Osteocyte (in vitro differentiated cells): ENCODE measurements at regions not wholly inside any gene's neighbourhood (a gene's known extent, or its start where the extent isn't known, plus 50 kb on each side); places are given as distances from the start of the nearest gene placed in this dataset.

Experiments used
- DNase-seq: peaks from one replicate; pipeline ENCODE4 v3.0.0; 2021; ENCODE audit warnings: mixed read lengths; ENCODE audit not compliant: unreplicated experiment; ENCODE audit errors: extremely low spot score
- H3K27ac Mint-ChIP-seq: one replicate; pipeline ENCODE4 v1.8.0; 2021; ENCODE audit warnings: mild to moderate bottlenecking, mixed read lengths; ENCODE audit not compliant: unreplicated experiment
- H3K27me3 Mint-ChIP-seq: one replicate; pipeline ENCODE4 v1.8.0; 2021; ENCODE audit warnings: mixed read lengths; ENCODE audit not compliant: unreplicated experiment
- H3K36me3 Mint-ChIP-seq: one replicate; pipeline ENCODE4 v1.8.0; 2021; ENCODE audit warnings: mixed read lengths; ENCODE audit not compliant: unreplicated experiment
- H3K4me1 Mint-ChIP-seq: one replicate; pipeline ENCODE4 v1.8.0; 2021; ENCODE audit warnings: mixed read lengths; ENCODE audit not compliant: unreplicated experiment
- H3K4me3 Mint-ChIP-seq: one replicate; pipeline ENCODE4 v1.8.0; 2021; ENCODE audit warnings: mild to moderate bottlenecking, moderate library complexity, mixed read lengths; ENCODE audit not compliant: unreplicated experiment
- H3K9me3 Mint-ChIP-seq: one replicate; pipeline ENCODE4 v1.8.0; 2021; ENCODE audit warnings: mixed read lengths; ENCODE audit not compliant: unreplicated experiment
- TF ChIP-seq, protein P1 (sequence below): fragments of 200-600 bp; sonication (generic); IDR thresholded peaks from 2 replicates; pipeline ENCODE4 v1.5.0; 2021; ENCODE audit warnings: antibody characterized with exemption, mild to moderate bottlenecking, moderate library complexity

DNA sequence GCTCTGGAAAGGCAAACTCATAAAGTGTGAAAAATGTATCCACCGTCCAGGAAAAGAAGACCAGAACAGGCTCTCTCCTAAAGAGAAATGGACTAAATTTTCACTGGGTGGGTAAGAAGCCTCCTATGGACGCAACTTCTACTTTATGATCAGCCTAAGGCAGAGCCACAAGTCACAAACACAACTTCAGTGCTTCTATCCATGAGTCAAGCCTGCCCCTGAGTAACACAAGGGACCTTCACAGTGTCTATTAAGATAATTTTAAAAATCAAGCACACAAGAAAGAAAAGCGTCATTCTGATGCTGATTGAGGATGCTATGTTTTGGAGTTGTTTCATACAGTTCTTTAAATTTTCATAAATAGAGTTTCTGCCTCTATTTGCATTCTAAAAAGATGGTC is 601.7 kb upstream of the ARID1B start:
- TF ChIP-seq, protein P1, sequence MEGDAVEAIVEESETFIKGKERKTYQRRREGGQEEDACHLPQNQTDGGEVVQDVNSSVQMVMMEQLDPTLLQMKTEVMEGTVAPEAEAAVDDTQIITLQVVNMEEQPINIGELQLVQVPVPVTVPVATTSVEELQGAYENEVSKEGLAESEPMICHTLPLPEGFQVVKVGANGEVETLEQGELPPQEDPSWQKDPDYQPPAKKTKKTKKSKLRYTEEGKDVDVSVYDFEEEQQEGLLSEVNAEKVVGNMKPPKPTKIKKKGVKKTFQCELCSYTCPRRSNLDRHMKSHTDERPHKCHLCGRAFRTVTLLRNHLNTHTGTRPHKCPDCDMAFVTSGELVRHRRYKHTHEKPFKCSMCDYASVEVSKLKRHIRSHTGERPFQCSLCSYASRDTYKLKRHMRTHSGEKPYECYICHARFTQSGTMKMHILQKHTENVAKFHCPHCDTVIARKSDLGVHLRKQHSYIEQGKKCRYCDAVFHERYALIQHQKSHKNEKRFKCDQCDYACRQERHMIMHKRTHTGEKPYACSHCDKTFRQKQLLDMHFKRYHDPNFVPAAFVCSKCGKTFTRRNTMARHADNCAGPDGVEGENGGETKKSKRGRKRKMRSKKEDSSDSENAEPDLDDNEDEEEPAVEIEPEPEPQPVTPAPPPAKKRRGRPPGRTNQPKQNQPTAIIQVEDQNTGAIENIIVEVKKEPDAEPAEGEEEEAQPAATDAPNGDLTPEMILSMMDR, result no peak
- Mint-ChIP-seq H3K27me3 (no peaks in the 10 kb centered on the region), H3K4me3 (no peak overlapping the region), H3K4me1 (no peaks in the 10 kb centered on the region), H3K27ac (no peak overlapping the region), H3K9me3 (peaks cover 13% of the 10 kb centered on the region), H3K36me3 (no peaks in the 10 kb centered on the region)
- no peak for DNase-seq

DNA sequence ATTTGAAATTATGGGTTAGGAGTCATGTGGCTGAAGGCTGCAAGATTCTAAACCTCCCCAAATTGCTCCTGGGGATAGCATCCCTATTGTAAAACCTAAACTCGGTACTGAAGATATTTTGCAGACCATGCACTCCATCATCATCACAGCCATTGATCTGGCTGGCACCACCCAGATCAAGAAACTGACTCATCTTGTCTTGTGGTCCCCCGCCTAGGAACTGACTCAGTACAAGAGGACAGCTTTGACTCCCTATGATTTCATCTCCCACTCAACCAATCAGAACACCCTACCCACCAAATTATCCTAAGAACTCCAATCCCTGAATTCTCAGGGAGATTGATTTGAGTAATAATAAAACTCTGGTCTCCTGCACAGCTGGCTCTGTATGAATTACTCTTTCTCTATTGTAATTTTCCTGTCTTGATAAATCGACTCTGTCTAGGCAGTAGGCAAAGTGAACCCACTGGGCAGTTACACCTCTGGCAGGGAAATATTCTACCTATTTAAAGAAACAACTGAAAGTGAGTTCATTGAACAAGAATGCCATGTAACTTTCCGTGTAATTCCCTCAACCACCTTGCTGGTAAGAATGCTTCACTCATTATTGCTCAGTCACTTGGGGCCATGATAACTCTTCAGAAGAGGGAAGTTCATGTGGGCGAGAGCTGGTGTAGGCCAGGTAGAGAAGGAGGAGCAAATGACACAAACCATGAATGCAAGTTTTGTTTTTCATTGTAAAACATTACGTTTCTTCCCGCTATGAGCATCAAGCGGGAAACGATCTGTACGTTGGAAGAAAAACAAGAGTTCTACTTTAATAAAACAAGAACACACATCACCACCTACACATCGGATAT is 602.9 kb upstream of the ARID1B start:
- no peaks in the 10 kb centered on the region for H3K27me3 Mint-ChIP-seq
- H3K4me3 Mint-ChIP-seq, result no peak overlapping the region
- TF ChIP-seq, protein P1, result no peak
- peaks cover 9% of the 10 kb centered on the region for H3K9me3 Mint-ChIP-seq
- no peaks in the 10 kb centered on the region for H3K4me1 Mint-ChIP-seq
- H3K36me3 Mint-ChIP-seq, result no peaks in the 10 kb centered on the region
- no peak overlapping the region for H3K27ac Mint-ChIP-seq
- DNase-seq, result no peak

DNA sequence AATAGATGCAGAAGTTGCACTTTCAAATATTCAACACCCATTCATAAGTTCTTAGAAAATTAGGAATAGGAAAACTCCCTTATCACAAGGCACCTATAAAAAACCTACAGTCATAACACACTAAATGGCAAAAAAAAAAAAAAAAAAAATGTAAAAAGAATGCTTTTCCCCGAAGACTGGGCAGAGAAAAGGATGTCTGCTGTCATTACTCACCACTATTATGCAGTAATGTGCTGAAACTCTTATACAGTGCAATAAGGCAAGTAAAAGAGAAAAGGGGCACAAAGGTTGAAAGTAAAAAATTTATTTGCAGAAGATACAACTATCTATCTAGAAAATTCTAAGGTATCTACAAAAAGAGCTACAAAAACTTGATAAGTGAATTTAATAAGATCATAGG is 607.8 kb upstream of the ARID1B start:
- H3K9me3 Mint-ChIP-seq, result peaks cover 6% of the 10 kb centered on the region

DNA sequence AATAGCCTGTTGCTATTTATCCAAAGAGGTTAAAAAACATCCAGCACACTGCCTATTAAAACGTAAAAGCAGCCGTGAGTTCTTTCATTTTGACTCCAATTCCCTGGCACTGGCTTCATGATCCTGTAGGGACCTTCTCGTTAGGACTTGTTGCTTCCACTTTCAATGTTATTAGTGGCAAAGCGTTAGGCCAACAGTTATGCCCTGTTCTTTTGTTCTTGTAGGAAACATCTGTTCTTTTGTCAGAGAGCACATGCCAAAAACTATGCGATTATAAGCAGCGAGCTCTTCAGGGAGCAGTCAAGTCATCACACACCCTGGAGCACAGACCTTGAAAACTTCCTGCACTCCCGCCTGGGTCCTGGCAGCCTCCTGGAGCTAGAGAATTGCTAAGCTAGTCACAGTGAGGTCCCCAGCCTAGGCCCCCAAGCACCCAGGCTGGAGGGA is 609.5 kb upstream of the ARID1B start:
- H3K27me3 Mint-ChIP-seq, result peaks cover 3% of the 10 kb centered on the region
- no peak overlapping the region for H3K4me3 Mint-ChIP-seq
- H3K27ac Mint-ChIP-seq, result no peak overlapping the region
- TF ChIP-seq, protein P1, result no peak
- peaks cover 10% of the 10 kb centered on the region for H3K9me3 Mint-ChIP-seq
- no peaks in the 10 kb centered on the region for H3K36me3 Mint-ChIP-seq
- no peaks in the 10 kb centered on the region for H3K4me1 Mint-ChIP-seq
- DNase-seq, result no peak

More for the DNA sequence above, 607.8 kb upstream of the ARID1B start:
- TF ChIP-seq, protein P1, result no peak
- Mint-ChIP-seq H3K4me3 (no peak overlapping the region), H3K27ac (no peak overlapping the region), H3K4me1 (no peaks in the 10 kb centered on the region), H3K27me3 (peaks cover 2% of the 10 kb centered on the region), H3K36me3 (no peaks in the 10 kb centered on the region)
- no peak for DNase-seq

DNA sequence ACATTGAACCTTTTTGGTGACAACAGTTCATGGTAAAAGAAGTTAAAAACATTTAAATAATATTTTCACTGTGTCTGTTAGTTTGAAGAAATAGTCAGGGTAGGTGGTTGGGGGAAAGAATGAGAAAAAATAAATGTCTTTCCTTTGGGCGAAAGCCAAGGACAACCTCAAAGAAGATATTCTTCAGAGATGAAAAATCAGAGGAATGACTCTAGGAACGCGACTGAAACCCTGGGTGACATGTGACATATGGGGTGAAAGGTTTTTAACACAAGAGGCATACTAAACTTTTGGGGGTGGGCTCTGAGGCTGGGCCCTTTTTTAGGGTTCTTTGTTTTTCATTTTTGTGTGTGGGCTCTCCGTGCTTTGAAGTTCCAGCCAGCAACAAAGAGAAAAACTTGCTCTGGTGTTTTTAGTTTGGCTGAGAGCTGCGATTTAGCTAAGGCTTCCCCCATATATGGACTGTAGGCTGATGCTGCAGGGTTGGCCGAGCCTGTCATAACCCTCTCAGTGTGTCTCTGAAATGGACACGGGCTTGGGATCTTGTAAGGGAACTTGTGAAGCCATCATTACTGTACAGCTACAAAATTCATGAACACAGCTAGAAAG is 610.1 kb upstream of the ARID1B start:
- Mint-ChIP-seq H3K27ac (no peak overlapping the region), H3K4me1 (no peaks in the 10 kb centered on the region), H3K4me3 (no peak overlapping the region), H3K9me3 (peaks cover 6% of the 10 kb centered on the region), H3K27me3 (peaks cover 3% of the 10 kb centered on the region), H3K36me3 (no peaks in the 10 kb centered on the region)
- TF ChIP-seq, protein P1, result no peak
- no peak for DNase-seq
